SU-DHL-6 (cell line): ENCODE measurements at regions not wholly inside any gene's neighbourhood (a gene's known extent, or its start where the extent isn't known, plus 50 kb on each side); places are given as distances from the start of the nearest gene placed in this dataset.
A peak's percentile ranks its signal among the peaks of the same experiment; 100 is the strongest.

Experiments
- H2AFZ ChIP-seq: fragments of 200-600 bp; sonication (generic); 2 replicates; pipeline ENCODE4 v1.6.1; 2014; ENCODE audit warnings: low read depth, mild to moderate bottlenecking, moderate library complexity, mixed read lengths, antibody characterized with exemption, low read length; ENCODE audit not compliant: severe bottlenecking
- H3F3A ChIP-seq: fragments of 200-600 bp; shearing (Covaris generic); 2 replicates; pipeline ENCODE4 v1.6.0; 2016; ENCODE audit warnings: antibody characterized with exemption, mild to moderate bottlenecking; ENCODE audit not compliant: insufficient read depth
- H3K27ac ChIP-seq: fragments of 200-600 bp; sonication (generic); 2 replicates; pipeline ENCODE4 v1.5.1; 2016; ENCODE audit warnings: low read depth, mild to moderate bottlenecking, low read length, moderate library complexity, mixed read lengths
- H3K27me3 ChIP-seq: fragments of 200-600 bp; sonication (generic), shearing (Covaris generic); 2 replicates; pipeline ENCODE4 v1.6.0; 2014; ENCODE audit warnings: mild to moderate bottlenecking, low read length
- H3K36me3 ChIP-seq: fragments of 200-600 bp; sonication (generic); 2 replicates; pipeline ENCODE4 v1.6.1; 2014; ENCODE audit warnings: mild to moderate bottlenecking, low read length, mixed read lengths
- H3K4me2 ChIP-seq: fragments of 300-600, 200-600 bp; shearing (Covaris generic), sonication (generic); 2 replicates; pipeline ENCODE4 v1.6.0; 2014; ENCODE audit warnings: low read length, low read depth, mild to moderate bottlenecking; ENCODE audit not compliant: poor library complexity, severe bottlenecking
- H3K4me3 ChIP-seq: fragments of 200-600 bp; sonication (generic); 2 replicates; pipeline ENCODE4 v1.5.1; 2014; ENCODE audit warnings: antibody characterized with exemption, low read length, mild to moderate bottlenecking, mixed read lengths; ENCODE audit not compliant: insufficient read depth, poor library complexity, severe bottlenecking
- H3K79me2 ChIP-seq: fragments of 200-600 bp; sonication (generic); 2 replicates; pipeline ENCODE4 v1.6.1; 2014; ENCODE audit warnings: mild to moderate bottlenecking, low read length, moderate library complexity; ENCODE audit not compliant: insufficient read depth
- H3K9ac ChIP-seq: fragments of 200-600 bp; sonication (generic); 2 replicates; pipeline ENCODE4 v1.7.0; 2014; ENCODE audit warnings: mild to moderate bottlenecking, low read length
- H3K9me2 ChIP-seq: fragments of 200-600 bp; sonication (generic); replicated peaks from 2 replicates; pipeline ENCODE4 v1.6.1; 2014; ENCODE audit warnings: low read length; ENCODE audit not compliant: insufficient read depth
- H3K9me3 ChIP-seq: fragments of 200-600 bp; sonication (generic); 2 replicates; pipeline ENCODE4 v1.6.1; 2014; ENCODE audit warnings: low read length, mixed read lengths; ENCODE audit not compliant: insufficient read depth
- H4K20me1 ChIP-seq: fragments of 200-600 bp; sonication (generic); 2 replicates; pipeline ENCODE4 v1.6.1; 2014; ENCODE audit warnings: low read depth, mild to moderate bottlenecking, antibody characterized with exemption, low read length, moderate library complexity, mixed read lengths
- EZH2phosphoT487 ChIP-seq: fragments of 200-600 bp; sonication (generic), shearing (Covaris generic); conservative IDR thresholded peaks from 2 replicates; pipeline ENCODE4 v1.6.1; 2018; ENCODE audit warnings: mild to moderate bottlenecking, antibody characterized with exemption, low read length, moderate library complexity, mixed read lengths
- TF ChIP-seq, protein P1 (sequence below): fragments of 200-600 bp; sonication (generic); IDR thresholded peaks from one replicate; pipeline ENCODE4 v1.5.1; 2017; ENCODE audit warnings: antibody characterized with exemption, mild to moderate bottlenecking, low read length, moderate library complexity; ENCODE audit not compliant: insufficient read depth, poor library complexity, severe bottlenecking

DNA sequence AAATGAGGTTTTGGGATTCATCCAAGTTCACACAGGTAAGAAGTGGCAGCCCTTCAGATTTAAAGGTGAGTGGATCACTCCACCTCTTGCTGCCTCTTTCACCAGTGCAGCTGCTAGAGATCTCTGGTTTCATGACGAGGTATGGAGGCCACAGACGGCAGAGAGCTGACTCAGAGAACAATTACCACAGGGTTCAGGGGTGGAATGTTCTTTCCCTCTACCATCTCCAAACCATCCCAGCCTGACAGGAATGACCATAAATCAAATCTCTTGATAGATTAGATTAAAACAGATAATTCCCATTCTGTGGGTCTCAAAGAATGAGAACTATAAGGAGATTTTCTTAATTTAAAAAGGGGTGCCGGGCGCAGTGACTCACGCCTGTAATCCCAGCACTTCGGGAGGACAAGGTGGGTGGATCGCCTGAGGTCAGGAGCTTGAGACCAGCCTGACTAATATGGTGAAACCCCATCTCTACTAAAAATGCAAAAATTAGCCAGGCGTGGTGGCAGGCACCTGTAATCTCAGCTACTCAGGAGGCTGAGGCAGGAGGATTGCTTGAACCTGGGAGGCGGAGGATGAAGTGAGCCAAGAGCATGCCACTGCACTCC is 174.2 kb upstream of the ATP11B start:
- Histone ChIP-seq H2AFZ (no peak overlapping the region), H3K27ac (no peak overlapping the region), H3K79me2 (no peaks in the 10 kb centered on the region), H3F3A (no peaks in the 10 kb centered on the region), H3K27me3 (no peaks in the 10 kb centered on the region), H3K9me2 (no peaks in the 10 kb centered on the region), H3K36me3 (no peaks in the 10 kb centered on the region), H3K9me3 (no peaks in the 10 kb centered on the region), H4K20me1 (no peaks in the 10 kb centered on the region), H3K4me2 (no peak overlapping the region), H3K4me3 (no peak overlapping the region), H3K9ac (no peak overlapping the region)
- no peak for TF ChIP-seq EZH2phosphoT487
- TF ChIP-seq, protein P1, sequence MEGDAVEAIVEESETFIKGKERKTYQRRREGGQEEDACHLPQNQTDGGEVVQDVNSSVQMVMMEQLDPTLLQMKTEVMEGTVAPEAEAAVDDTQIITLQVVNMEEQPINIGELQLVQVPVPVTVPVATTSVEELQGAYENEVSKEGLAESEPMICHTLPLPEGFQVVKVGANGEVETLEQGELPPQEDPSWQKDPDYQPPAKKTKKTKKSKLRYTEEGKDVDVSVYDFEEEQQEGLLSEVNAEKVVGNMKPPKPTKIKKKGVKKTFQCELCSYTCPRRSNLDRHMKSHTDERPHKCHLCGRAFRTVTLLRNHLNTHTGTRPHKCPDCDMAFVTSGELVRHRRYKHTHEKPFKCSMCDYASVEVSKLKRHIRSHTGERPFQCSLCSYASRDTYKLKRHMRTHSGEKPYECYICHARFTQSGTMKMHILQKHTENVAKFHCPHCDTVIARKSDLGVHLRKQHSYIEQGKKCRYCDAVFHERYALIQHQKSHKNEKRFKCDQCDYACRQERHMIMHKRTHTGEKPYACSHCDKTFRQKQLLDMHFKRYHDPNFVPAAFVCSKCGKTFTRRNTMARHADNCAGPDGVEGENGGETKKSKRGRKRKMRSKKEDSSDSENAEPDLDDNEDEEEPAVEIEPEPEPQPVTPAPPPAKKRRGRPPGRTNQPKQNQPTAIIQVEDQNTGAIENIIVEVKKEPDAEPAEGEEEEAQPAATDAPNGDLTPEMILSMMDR: no peak

DNA sequence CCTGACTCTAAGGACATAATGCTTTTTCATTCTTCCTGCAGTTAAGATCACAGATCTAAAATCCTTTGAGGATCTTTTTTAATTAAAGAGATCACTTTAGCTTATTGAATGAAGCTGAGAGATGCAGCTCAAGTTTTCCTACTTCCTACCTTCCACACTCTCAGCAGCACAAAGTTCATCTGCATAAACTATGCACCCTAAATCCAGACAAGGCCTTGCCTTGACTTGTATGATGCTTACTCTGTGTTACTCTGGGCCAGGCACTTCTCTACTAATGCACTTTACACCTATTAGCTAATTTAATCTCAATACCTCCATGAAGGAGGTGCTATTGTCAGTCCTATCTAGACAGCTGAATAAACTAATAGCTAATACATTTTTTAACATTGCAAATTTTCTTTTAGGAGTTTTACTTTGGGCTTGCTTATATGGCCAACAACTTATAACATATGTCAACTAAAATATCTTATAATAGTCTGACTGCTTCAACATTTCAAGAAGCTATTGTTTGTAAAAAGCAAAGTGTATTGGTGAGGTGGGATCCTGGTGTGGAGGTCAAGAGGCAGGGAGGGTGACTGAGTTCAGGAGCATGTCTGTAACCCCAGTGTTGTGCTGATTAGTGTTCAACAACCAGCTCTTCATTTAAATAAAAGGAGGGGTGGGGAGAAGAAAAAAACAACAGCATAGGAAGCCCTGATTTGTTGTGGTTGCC is 172.4 kb upstream of the ATP11B start:
- no peaks in the 10 kb centered on the region for H3K36me3 ChIP-seq
- H3K9me3 ChIP-seq: no peaks in the 10 kb centered on the region
- no peak overlapping the region for H3K4me3 ChIP-seq
- H3K4me2 ChIP-seq: no peak overlapping the region
- no peaks in the 10 kb centered on the region for H3K79me2 ChIP-seq
- H3K9me2 ChIP-seq: no peaks in the 10 kb centered on the region
- no peak overlapping the region for H2AFZ ChIP-seq
- H3F3A ChIP-seq: no peaks in the 10 kb centered on the region
- no peak for TF ChIP-seq EZH2phosphoT487
- TF ChIP-seq, protein P1: no peak
- no peak overlapping the region for H3K9ac ChIP-seq
- H3K27ac ChIP-seq: no peak overlapping the region
- no peaks in the 10 kb centered on the region for H4K20me1 ChIP-seq
- H3K27me3 ChIP-seq: no peaks in the 10 kb centered on the region

DNA sequence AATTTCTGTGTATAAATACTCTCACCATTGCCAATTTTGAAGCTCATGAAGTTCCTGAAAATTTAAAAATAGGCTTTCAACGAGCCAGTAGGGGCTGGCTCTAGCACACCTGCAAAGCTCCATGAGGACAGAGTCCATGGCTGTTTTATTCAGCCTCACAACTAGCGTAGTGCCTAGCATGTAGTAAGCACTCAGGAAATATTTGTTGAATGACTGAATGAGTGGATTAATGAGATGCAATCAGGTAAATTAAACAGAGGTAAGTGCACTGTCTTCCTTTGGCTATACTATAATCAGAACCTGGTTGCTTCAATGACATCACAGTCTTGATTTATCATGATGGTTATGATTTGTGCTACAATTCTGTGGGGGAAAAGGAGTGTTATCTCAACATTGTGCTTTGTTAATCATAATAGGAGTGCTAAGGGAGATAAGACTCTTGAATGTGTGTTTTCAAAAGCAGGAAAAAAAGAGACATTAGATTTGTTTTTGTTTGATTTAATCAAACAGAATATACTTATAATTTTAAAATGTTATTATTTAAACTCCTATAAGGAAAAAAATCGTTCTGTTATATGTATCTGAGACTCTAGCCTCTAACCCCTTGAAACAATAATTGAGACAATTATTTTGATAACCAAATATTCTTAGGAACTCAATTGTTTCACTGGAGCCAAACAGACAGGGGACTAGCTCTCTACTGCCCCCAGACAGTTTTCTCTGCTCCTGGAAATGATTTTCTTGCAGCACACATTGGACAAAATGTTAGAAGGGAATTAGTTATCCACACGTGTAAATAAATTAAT is 171.7 kb upstream of the ATP11B start:
- H3K27ac ChIP-seq: no peak overlapping the region
- H3K4me3 ChIP-seq: no peak overlapping the region
- no peaks in the 10 kb centered on the region for H3K36me3 ChIP-seq
- H3K27me3 ChIP-seq: no peaks in the 10 kb centered on the region
- no peaks in the 10 kb centered on the region for H3K9me3 ChIP-seq
- H3F3A ChIP-seq: no peaks in the 10 kb centered on the region
- H3K9me2 ChIP-seq: no peaks in the 10 kb centered on the region
- H2AFZ ChIP-seq: no peak overlapping the region
- no peaks in the 10 kb centered on the region for H3K79me2 ChIP-seq
- no peak overlapping the region for H3K9ac ChIP-seq
- H4K20me1 ChIP-seq: no peaks in the 10 kb centered on the region
- H3K4me2 ChIP-seq: no peak overlapping the region
- TF ChIP-seq, protein P1: peak; percentile 34
- TF ChIP-seq EZH2phosphoT487: no peak
